ENCODE measurements at regions not wholly inside any gene's neighbourhood (a gene's known extent, or its start where the extent isn't known, plus 50 kb on each side); places are given as distances from the start of the nearest gene placed in this dataset.

DNA sequence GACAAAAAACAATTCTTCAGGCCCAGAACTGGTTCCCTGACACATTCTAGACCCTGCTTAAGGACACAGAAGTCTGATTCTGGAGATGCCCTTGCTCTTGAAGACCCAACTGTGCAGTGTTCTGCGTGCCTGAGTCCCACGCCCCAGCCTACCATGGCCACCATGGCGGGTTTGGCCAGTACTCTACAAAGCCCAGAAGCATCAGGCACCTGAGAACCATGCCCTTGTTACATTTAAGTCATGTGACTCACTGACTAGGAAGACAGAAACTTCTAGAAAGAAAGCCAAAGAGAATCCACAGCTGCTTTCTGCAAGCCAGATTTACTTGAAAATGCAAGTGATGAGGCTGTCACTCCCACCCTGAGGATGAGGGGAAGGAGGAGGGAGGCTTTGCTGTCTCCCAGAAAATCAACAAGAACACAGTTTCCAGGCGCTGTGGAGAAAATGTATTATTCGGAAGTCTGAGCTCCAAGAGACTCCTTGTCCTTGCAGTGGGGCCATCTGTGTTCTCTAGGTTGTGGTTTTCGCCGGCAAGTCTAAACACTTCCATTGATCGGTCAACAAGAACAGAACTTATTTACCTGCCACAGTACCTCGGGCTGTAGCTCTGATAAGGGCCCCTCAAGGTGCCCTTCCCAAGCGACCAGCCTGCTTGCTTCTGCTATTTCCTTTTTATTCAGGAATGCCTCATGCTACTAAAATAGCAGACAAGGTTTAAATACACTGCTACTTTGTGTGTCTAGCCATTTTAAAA is 81.3 kb upstream of the DMRT1 start:
- DNase-seq (ENCODE audit: low spot score) = no peak
- Histone ChIP-seq H3K4me1 (ENCODE audit: insufficient read depth, low read length, poor library complexity, severe bottlenecking) (peaks cover 8% of the 10 kb centered on the region), H3K27ac (ENCODE audit: low read depth, low read length, poor library complexity, severe bottlenecking) (no peak overlapping the region), H2AFZ (ENCODE audit: low read length) (no peak overlapping the region), H3K36me3 (ENCODE audit: insufficient read depth, low read length) (no peaks in the 10 kb centered on the region), H3K4me3 (ENCODE audit: low read depth, low read length, poor library complexity, severe bottlenecking) (no peak overlapping the region), H4K20me1 (ENCODE audit: insufficient read depth, low read length) (no peaks in the 10 kb centered on the region), H3K4me2 (ENCODE audit: low read length) (no peak overlapping the region), H3K9me2 (ENCODE audit: insufficient read depth, low read length) (no peaks in the 10 kb centered on the region), H3K9me3 (ENCODE audit: low read length) (no peaks in the 10 kb centered on the region), H3K79me2 (ENCODE audit: insufficient read depth, low read depth, low read length) (no peaks in the 10 kb centered on the region)
- CTCF ChIA-PET (ENCODE audit: unreplicated experiment) = no interaction called here
- TF ChIP-seq, protein P1, sequence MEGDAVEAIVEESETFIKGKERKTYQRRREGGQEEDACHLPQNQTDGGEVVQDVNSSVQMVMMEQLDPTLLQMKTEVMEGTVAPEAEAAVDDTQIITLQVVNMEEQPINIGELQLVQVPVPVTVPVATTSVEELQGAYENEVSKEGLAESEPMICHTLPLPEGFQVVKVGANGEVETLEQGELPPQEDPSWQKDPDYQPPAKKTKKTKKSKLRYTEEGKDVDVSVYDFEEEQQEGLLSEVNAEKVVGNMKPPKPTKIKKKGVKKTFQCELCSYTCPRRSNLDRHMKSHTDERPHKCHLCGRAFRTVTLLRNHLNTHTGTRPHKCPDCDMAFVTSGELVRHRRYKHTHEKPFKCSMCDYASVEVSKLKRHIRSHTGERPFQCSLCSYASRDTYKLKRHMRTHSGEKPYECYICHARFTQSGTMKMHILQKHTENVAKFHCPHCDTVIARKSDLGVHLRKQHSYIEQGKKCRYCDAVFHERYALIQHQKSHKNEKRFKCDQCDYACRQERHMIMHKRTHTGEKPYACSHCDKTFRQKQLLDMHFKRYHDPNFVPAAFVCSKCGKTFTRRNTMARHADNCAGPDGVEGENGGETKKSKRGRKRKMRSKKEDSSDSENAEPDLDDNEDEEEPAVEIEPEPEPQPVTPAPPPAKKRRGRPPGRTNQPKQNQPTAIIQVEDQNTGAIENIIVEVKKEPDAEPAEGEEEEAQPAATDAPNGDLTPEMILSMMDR (conservative IDR thresholded peaks at IDR 0.05; ENCODE audit: low read length) = no peak
- no peak for TF ChIP-seq EZH2phosphoT487 (IDR thresholded peaks at IDR 0.05; ENCODE audit: borderline replicate concordance, low read depth, low read length)
- intact Hi-C loops (cut with micrococcal nuclease; ENCODE audit: unreplicated experiment) = loop anchor here (5.0 kb wide), 1 partner anchor 288 kb away; no protein-coding TSS in a partner anchor
- POLR2A ChIA-PET = interaction anchor here (0.6 kb wide), 2 partner anchors 9 to 373 kb away, joined by 3 to 4 read pairs; no protein-coding TSS in a partner anchor
- BruUV-seq (replicated peaks) = no TSS peak

DNA sequence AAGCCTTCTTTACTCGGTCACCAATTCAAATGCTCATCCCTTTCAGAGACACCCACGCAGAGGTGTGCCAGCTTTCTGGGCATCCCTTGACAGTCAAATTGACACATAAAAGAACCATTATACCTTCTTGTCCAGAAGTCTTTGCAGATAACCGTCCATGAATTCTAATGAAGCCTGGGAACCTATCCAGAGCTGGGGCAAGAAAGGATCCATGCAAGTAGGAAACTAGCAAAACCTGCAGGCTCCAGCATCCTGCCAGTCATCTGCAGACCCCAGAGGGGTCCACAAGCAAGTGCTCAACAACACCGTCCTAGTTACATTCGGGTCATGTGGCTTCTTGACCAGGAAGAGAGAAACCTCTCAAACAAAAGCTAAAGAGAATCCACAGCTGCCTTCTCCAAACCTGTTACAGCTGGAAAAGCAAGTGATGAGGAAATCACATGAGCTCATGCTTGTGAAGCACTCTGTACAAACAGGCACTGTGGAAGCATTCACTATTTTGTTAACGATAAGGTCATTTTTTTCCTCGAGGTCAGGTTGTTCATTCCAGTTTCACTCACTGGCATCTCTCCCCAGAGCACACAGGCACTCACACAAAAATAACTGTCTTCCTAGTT is 80.2 kb upstream of the DMRT1 start:
- DNase-seq (ENCODE audit: low spot score) = no peak
- Histone ChIP-seq H3K4me3 (ENCODE audit: low read depth, low read length, poor library complexity, severe bottlenecking) (no peak overlapping the region), H4K20me1 (ENCODE audit: insufficient read depth, low read length) (no peaks in the 10 kb centered on the region), H3K4me2 (ENCODE audit: low read length) (no peak overlapping the region), H3K79me2 (ENCODE audit: insufficient read depth, low read depth, low read length) (no peaks in the 10 kb centered on the region), H3K4me1 (ENCODE audit: insufficient read depth, low read length, poor library complexity, severe bottlenecking) (peaks cover 8% of the 10 kb centered on the region), H3K27ac (ENCODE audit: low read depth, low read length, poor library complexity, severe bottlenecking) (no peak overlapping the region), H3K9me2 (ENCODE audit: insufficient read depth, low read length) (no peaks in the 10 kb centered on the region), H3K9me3 (ENCODE audit: low read length) (no peaks in the 10 kb centered on the region), H3K36me3 (ENCODE audit: insufficient read depth, low read length) (no peaks in the 10 kb centered on the region), H2AFZ (ENCODE audit: low read length) (no peak overlapping the region)
- TF ChIP-seq EZH2phosphoT487 (IDR thresholded peaks at IDR 0.05; ENCODE audit: borderline replicate concordance, low read depth, low read length) = no peak
- TF ChIP-seq, protein P1 (conservative IDR thresholded peaks at IDR 0.05; ENCODE audit: low read length) = no peak
- no TSS peak for BruUV-seq (replicated peaks)
- ChIA-PET CTCF (ENCODE audit: unreplicated experiment) (no interaction called here), POLR2A (interaction anchor here (0.6 to 1.2 kb wide), 3 partner anchors 146 to 306 kb away, joined by 3 to 5 read pairs (median 3); no protein-coding TSS in a partner anchor)
- intact Hi-C loops (cut with micrococcal nuclease; ENCODE audit: unreplicated experiment) = loop anchor here (5.0 kb wide), 1 partner anchor 289 kb away; no protein-coding TSS in a partner anchor

All from OCI-LY7 (cell line).